ENCODE measurements at regions not wholly inside any gene's neighbourhood (a gene's known extent, or its start where the extent isn't known, plus 50 kb on each side); places are given as distances from the start of the nearest gene placed in this dataset.

DNA sequence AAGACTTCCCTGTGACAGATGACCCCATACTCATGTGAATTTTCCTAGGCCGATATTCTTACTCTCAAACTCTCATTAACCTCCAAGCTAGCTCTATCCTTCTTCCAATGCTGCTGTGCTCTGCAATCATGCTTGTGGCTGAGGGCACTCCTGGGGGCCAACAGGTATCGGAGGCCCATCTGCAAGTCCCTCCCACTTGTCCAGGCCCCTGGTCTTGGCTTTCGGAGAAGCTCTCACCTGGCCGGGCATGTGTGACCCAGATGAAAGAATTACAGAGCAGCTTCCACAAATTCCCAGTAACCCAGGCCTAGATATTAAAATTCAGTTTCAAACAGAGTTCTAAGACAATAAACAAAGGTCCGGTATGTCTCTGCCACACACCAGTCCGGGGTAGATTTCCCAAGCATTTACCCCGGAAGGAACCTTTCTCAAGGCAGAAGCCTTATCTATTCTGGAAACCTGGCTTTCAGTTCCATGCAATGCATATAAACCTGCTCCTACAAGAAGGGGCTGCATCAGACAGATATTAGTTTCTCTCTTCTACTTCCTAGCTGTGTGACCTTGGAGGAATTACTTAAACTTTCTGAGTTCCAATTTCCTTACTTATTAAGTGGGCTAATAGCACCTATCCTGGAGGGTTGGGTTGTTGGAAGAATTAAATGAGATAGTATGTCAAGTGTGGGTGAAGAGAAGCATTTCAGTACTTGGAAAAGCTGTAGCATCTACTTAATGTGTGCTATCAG, 270.8 kb downstream of the PTTG2 start:
- DNase-seq: no peak

DNA sequence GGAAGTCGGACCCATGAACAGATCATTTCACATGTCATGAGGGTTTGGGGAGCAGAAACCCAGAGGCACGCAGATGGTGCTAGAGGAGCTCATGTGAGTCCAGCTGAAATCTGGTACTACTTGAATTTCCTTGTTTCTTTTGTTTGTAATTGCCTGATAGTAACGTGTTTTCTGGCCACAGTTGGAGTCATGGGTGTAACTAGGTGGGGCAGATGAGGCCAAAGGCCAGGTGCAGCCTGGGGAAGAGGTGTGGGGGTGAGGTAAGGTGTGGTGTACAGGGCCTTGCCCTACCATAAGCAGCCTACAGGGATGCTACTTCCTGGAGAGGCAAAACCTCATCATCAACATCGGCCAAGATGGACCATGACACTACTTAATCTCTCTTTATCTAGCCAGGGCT, 271.4 kb downstream of the PTTG2 start:
- no peak for DNase-seq

DNA sequence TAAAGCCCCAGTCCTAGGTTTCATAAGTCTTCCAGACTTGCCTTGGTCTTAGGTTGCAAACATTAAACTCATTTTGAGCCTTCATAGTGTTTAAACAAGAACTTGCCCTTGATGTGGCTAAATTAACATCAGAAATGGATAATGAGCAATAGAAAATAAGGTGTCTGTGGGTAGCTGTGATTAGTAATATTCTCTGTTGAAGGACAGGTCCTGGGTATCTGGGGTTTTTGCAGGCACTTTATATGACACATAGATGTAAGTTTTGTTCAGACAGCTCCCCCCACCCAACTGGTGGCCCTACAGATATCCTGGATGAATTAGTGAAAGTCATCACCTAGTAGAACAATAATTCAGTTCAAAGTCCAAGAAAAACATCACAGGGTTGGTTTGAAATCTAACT, 272.5 kb downstream of the PTTG2 start:
- no peak for DNase-seq

- DNase-seq: no peak
Measured at GRCh38 chr4:38233727-38234480, 273.7 kb downstream of the PTTG2 start.

- DNase-seq: no peak
Measured at GRCh38 chr4:38235354-38235753, 275.2 kb downstream of the PTTG2 start.

GRCh38 chr4:38236003-38236402, 275.8 kb downstream of the PTTG2 start:
- no peak for DNase-seq

- no peak for DNase-seq
Measured at GRCh38 chr4:38236503-38236902, 276.3 kb downstream of the PTTG2 start.

- no peak for DNase-seq
Measured at GRCh38 chr4:38237139-38237538, 276.9 kb downstream of the PTTG2 start.

- DNase-seq: no peak
Measured at GRCh38 chr4:38241541-38241940, 281.3 kb downstream of the PTTG2 start.

DNA sequence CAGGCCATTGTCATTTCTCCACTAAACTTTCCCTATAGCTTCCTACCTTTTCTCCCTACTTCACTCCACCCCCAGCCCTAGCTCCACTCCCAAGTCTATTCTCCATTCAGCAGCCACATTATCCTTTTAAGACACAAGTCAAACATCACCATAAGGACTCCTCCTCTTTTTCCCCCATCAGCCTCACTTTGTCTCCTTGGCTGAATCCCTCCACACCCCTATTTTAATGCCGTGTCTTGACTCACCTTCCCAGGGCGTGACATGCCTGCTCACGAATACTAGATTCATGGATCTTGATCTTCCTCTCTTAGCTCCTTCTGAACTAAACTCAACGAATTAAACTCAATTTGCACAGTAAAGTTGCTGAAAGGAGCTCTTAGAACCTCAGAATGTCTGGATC, 281.9 kb downstream of the PTTG2 start:
- no peak for DNase-seq

GRCh38 chr4:38242822-38243387, 282.7 kb downstream of the PTTG2 start:
- no peak for DNase-seq

DNA sequence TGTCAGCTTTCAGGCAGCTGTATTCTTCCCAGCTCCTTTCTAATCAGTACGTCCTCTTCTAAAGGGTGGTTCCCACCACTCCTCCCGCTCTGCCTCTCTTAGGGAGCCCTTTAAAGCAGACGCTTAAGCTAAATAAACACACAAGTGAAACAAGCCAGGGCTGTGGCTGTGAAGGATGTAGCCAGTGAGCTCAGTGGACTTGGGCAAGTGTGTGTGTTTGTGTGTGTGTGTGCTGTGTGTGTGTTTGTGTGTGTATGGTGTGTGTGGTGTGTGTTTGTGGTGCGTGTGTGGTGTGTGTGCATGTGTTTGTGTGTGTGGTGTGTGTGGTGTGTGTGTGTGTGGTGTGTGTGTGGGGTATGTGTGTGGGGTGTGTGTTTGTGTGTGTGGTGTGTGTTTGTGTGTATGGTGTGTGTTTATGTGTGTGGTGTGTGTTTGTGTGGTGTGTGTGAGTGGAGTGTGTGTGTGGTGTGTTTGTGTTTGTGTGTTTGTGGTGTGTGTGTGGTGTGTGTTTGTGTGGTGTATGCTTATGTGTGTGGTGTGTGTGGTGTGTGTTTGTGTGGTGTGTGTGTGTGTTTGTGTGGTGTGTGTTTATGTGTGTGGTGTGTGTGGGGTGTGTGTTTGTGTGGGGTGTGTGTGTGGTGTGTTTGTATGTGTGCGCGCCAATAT, 283.3 kb downstream of the PTTG2 start:
- DNase-seq: no peak

DNA sequence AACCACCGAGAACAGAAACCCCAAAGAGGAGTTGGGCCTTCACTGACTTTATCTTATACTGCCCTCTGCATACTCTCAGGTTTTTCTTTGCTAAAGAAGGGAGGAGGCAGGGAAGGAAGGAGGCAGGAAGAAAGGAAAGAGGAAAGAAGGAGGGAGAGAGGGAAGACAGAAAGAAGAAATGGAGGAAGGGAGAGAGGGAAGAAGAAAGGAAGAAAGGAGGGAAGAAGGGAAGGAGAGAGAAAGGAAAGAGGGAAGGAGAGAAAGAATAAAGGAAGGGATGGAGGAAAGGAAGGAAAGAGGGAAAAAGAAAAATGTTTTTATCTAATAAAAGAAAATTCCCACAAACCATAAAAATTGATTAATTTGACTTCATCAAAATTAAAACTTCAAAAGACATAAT, 294.6 kb downstream of the PTTG2 start:
- no peak for DNase-seq

DNA sequence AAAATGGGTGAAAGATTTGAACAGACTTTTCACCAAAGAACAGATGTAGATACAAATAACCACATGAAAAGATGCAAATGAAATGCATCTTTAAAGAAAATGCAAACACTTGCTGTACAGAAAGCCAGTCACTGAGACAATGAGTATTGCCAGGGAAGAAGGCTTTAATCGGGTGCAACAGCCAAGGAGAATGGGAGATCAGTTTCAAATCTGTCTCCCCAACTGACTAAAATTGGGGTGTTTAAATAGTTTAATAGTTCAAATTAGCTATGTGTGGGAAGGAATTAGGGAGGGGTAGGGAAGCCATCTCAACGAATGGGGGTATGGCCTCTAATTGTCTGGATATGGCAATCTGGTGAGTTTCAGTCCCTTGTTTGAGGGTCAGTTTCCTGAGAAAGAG, 295.4 kb downstream of the PTTG2 start:
- DNase-seq: no peak

DNA sequence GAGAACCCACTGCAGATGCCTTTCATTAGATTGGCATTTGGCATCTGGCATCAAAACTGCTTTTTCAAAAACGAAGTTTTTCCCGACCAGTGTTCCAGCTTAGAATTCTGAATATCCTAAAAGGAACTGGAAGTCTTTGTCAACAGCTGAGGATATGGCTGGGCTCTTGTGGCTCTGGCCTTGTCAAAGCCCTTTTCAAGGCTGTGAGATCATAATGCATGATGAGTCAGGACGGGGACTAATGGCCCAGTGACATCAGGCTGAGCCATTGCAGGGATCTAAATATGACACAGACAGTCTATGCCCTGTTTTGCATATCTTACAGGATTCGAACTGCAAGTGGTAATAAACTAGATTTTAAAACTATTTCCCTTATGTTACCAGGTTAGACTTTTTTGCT, 306.4 kb downstream of the PTTG2 start:
- no peak for DNase-seq

GRCh38 chr4:38268108-38268820, 308.1 kb downstream of the PTTG2 start:
- DNase-seq: no peak

- DNase-seq: no peak
Measured at GRCh38 chr4:38268837-38269236, 308.6 kb downstream of the PTTG2 start.

DNA sequence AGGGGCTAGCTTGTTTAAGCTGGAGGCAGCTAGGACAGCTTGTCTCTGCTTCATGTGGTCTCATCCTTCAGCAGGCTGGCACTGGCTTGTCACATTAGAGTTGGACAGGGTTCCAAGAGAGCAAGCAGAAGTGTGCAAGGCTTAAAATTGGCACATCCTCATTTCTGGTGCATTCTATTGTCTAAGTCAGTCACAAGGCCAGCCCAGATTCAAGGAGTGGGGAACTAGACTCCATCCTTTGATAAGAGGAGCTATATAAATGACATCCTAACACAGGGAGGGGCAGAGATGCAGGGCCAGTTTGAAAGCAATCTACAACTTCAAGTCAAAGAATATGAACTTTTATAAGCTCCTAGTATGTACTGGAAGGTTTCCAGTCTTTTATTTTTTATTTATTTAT, 313.2 kb downstream of the PTTG2 start:
- no peak for DNase-seq

GRCh38 chr4:38275331-38276100, 315.3 kb downstream of the PTTG2 start:
- DNase-seq: no peak

- no peak for DNase-seq
Measured at GRCh38 chr4:38278255-38278654, 318.1 kb downstream of the PTTG2 start.

GRCh38 chr4:38279077-38279476, 318.9 kb downstream of the PTTG2 start:
- no peak for DNase-seq

Data from skin of body (tissue), 1 donor.